Pulmonary artery endothelial cell (primary cell): ENCODE measurements at regions not wholly inside any gene's neighbourhood (a gene's known extent, or its start where the extent isn't known, plus 50 kb on each side); places are given as distances from the start of the nearest gene placed in this dataset.

Experiments
- DNase-seq: peaks from one replicate; pipeline ENCODE4 v3.0.0-alpha.2; 2011; ENCODE audit warnings: low read depth, low spot score

GRCh38 chr7:98679741-98680140, 62.7 kb downstream of the NPTX2 start:
- DNase-seq, result no peak

- DNase-seq, result no peak
Measured at GRCh38 chr7:98681511-98681910, 64.4 kb downstream of the NPTX2 start.

GRCh38 chr7:98681951-98682350, 64.9 kb downstream of the NPTX2 start:
- DNase-seq, result no peak

- no peak for DNase-seq
Measured at GRCh38 chr7:98683514-98683913, 66.4 kb downstream of the NPTX2 start.

GRCh38 chr7:98685541-98685940, 68.5 kb downstream of the NPTX2 start:
- no peak for DNase-seq

- DNase-seq, result no peak
Measured at GRCh38 chr7:98686466-98687080, 69.5 kb downstream of the NPTX2 start.

- DNase-seq, result no peak
Measured at GRCh38 chr7:98687111-98687751, 70.1 kb downstream of the NPTX2 start.

- DNase-seq, result no peak
Measured at GRCh38 chr7:98691619-98692018, 74.5 kb downstream of the NPTX2 start.

- DNase-seq, result no peak
Measured at GRCh38 chr7:98697083-98697482, 80.0 kb downstream of the NPTX2 start.

GRCh38 chr7:98697485-98698240, 80.6 kb downstream of the NPTX2 start:
- DNase-seq, result no peak

- no peak for DNase-seq
Measured at GRCh38 chr7:98698976-98699375, 81.9 kb downstream of the NPTX2 start.

GRCh38 chr7:98700533-98700932, 83.4 kb downstream of the NPTX2 start:
- DNase-seq, result no peak

GRCh38 chr7:98701372-98701771, 84.3 kb downstream of the NPTX2 start:
- no peak for DNase-seq

- DNase-seq, result no peak
Measured at GRCh38 chr7:98702021-98702420, 84.9 kb downstream of the NPTX2 start.

- DNase-seq, result no peak
Measured at GRCh38 chr7:98703916-98704315, 86.8 kb downstream of the NPTX2 start.

GRCh38 chr7:98705626-98706025, 88.5 kb downstream of the NPTX2 start:
- DNase-seq, result no peak

GRCh38 chr7:98707076-98707475, 90.0 kb downstream of the NPTX2 start:
- no peak for DNase-seq

- DNase-seq, result no peak
Measured at GRCh38 chr7:98711945-98712344, 94.9 kb downstream of the NPTX2 start.

GRCh38 chr7:98713165-98713810, 96.2 kb downstream of the NPTX2 start:
- no peak for DNase-seq

- DNase-seq, result no peak
Measured at GRCh38 chr7:98719396-98719795, 102.3 kb downstream of the NPTX2 start.

GRCh38 chr7:98722402-98722801, 105.3 kb downstream of the NPTX2 start:
- DNase-seq, result no peak

GRCh38 chr7:98724591-98724990, 107.5 kb downstream of the NPTX2 start:
- no peak for DNase-seq
